Stimulated activated CD4-positive, alpha-beta T cell treated with anti-CD3 and anti-CD28 coated beads, Interleukin-4, amount 100 ng/mL, for 4 hours (primary cell): ENCODE measurements at regions not wholly inside any gene's neighbourhood (a gene's known extent, or its start where the extent isn't known, plus 50 kb on each side); places are given as distances from the start of the nearest gene placed in this dataset.
"Not testable (repeated sequence)": the region's sequence is repeated elsewhere in the genome, so short reads cannot be mapped to it uniquely, and the experiment has no call there.

Experiments used
- DNase-seq, 2 experiments: peaks; one replicate each; pipeline ENCODE4 v3.0.0-alpha.2; 2020

DNA sequence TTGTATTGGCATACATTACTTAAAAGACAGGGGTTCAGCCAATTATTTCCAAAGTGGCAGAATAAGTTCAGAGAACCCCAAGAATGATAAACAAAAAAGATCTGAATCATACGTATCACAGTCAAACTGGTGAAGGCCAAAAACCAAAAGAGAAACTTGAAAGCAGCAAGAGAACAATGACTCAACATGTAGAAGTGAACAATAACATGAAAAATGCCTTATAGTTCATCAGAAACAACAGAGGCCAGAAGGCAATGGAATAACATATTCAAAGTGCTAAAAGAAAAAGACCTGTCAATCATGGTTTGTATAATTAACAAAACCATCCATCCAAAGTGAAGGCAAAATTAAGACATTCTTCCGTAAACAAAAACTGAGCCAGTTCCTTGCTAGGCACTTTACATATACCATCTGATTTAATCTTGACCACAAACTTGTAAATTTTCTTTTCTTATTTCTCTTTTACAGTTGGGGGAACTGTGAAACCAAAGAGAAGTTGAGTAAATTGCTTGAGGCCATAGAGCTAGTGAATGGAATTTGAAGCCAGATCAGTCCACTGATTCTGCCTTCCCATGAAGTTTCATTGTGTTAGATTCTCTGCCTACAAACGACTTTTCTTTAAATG, 232.1 kb upstream of the SEL1L start:
- DNase-seq = no peak

DNA sequence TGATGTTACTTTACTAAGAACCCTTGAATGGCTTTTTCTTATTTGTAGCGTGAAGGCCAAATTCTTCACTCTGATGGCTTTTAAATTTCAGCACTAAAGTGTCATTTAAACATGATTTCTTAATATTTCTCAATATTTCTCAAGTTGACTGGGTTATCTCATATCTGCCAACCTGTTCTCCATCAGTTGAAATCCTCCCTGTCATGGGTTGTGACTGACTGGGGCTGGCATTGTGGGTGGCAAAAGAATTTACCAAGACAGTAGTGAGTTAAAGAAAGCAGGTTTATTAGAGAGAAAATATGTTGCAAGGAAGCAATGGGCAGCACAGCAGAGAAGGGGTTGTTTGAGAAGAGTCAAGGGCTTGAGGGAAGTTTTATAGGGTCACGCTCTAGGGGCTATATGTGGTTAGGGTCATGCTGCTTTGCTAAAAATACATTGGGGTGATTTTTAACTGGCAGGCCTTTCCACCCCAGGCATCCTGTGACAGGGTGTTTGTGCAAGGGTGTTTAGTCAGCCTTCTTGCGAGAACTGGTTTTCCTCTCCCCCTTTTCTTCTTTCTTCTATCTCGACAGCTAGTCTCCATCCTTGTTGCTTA, 232.8 kb upstream of the SEL1L start:
- DNase-seq = no peak

DNA sequence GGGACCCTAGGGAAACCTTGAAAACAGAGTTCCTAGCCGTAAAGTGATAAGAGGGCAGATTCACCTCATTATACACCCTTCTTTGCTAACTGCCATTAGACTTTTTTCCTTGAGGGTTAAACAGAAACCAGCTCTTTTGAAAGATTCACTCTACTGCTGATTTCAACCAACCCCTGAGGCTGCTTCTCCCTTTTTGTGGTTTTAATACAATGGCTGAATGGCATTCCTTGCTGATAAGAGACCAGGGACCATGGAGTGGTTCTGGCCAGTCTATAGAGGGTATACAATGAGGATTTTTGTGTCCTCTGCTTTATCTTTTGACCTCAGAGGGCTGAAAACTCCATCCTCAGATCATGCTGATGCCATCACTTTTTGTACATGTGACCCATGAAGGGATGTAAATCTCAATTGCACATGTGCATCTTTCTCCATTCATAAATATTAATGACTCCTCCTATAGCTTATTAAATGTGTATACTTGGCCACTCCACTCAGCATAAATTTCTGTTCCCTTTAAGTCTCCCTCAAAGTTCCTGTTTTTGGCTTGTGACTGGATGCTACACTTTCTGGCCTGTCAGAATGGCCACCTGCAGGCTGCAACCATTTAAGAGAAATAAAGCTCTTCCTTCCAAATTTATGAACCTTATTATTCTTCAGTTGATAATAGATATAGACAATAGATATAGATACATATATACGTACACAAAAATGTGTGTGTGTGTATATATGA, 233.8 kb upstream of the SEL1L start:
- no peak for DNase-seq

DNA sequence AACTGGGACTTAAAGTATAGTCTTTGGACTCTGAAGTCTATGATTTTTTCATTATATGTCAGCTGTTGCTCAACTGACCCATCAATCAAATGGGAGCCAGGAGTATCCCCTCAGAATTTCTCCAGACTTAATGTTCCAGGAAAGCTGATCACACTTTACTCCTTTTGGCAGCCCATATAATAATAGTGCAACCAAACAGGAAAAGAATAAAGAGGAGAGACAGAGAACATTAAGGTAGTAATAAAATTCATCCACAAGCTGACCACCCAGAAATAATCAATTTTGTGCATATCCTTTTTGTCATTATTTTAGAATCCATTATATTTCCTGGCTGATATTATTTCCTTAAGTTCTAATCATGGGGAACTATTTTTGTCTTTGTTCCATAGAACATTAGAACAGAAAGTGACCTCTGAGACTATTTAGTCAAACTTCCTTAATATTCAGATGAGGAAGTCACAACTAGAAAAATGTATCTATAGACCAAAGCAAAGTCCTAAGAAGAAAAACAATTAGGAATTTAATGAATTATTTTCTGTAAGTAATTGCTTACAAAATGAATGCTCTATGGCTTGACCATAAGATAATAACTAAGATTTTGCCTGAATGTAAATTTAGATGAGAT, 238.1 kb upstream of the SEL1L start:
- no peak for DNase-seq

DNA sequence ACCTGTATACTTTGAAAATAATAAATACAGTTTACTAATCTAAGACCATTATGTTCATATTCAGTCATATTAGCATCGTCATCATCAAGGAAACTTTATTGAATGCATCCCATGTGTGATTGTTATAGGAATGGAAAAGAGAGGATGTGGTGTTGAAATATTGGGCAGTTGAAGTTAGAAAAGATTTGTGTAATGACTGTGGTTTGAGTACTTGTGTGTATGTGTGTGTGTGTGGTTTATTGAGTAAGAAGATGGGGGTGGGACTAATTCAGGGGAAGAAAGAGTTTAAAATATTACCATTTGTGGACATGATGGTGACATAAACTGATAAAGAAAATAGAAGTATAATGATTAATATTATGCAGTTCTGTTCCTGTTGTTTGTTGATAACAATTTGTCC, 238.7 kb upstream of the SEL1L start:
- no peak for DNase-seq

DNA sequence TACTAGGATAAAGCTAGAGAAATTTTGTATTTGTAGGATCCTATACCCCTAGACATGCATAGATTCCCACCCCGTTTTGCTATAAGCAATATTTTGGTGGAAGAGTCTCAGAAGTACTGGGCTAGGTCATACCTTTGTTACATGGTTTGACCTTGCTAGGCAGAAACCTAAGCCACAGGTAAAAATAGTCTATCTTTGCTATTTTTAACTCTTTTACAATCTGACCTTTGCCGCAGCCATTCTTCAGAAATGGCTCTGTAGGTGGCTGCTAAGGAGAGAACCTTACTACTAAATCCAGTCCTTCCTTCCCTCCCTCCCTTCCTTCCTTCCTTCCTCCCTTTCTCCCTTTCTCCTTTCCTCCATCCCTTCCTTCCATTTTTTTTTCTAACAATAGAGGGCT, 242.9 kb upstream of the SEL1L start:
- DNase-seq = no peak

DNA sequence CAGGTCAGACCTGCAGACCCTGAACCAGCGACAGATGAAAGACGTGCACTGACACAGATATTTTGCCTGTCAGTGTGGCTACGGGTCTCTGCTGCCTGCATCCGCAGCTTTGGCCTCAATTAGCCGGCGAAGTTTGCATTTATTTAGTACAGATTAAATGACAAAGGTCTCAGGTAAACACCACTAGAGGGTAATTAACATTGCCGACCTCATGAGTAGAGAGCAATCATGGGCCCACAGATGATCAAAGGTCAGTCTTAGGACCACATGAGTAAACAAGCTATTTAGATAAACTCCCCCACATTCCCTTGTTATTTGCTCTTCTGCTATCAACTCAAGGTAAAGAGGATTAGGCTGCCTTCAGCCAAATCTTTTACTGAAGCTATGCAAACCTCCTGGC, 248.1 kb upstream of the SEL1L start:
- DNase-seq = not testable (repeated sequence)

DNA sequence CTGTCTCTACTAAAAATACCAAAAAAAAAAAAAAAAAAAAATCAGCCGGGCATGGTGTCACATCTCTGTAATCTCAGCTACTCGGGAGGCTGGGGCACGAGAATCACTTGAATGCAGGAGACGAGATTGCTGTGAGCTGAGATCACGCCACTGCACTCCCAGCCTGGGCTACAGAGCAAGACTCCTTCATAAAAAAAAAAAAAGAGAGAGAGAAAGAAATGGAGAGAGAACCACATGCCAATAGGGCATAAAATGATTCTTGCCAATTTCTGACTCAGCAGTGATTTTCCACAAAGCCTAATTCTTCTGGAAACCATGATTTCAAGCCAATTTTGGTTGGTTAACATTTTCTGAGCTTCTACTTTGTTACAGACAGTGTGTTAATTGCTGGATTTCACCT, 250.4 kb upstream of the SEL1L start:
- no peak for DNase-seq

DNA sequence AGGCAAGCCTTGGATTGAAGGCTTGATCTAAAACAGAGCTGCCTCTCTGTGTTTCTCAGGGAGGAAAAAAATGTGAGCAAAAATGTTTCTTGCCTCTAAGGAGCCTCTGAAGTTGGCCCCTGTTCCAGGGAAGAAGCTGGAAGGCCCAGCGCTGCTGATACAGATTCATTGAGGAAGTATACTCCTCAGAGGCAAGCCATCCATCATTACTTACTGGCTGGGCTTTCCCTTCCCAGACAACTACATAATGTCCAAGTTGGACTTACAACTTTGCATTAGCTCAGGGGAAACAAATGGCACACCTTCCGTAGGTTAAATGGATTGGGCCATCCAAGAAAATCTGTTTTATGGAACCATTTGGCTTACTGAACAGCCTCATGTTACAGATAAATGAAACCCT, 263.7 kb upstream of the SEL1L start:
- DNase-seq = no peak

DNA sequence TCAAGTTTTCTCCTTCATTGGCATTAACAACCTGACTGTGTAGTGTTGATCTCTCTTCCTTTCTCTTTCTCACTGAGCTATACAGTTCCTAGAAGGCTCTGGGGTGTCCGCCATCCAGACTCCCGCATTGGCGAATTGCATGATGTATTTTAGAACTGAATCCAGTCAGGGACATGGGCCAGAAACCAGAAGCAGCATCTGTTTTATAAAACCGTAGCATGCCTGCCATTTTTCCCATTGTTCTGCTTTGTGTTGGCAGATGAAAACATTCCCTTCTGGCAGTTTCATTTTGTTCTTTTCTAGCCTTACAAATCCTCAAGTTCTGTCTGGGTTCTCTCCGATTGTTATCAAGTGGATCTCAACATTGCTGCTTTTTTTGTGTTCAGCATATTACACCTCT, 268.3 kb upstream of the SEL1L start:
- DNase-seq = no peak

DNA sequence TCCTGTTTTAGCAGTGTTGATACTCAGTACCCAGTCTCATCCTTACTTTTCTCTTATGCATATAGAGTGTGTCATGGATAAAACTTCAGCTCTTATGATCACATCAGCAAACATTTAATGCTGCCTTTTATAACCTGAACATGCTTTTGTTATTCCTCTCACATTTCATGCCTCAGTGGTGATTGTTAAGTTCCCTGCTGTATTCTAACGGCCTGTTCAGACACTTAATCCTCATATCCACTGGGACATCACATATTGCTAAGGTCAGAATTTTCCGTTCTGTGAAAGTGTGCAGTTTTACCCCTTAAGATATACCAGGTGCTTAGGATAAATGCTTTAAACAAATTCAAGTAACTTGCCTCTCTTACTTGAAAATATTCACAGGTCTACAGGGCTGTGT, 268.7 kb upstream of the SEL1L start:
- DNase-seq = no peak

DNA sequence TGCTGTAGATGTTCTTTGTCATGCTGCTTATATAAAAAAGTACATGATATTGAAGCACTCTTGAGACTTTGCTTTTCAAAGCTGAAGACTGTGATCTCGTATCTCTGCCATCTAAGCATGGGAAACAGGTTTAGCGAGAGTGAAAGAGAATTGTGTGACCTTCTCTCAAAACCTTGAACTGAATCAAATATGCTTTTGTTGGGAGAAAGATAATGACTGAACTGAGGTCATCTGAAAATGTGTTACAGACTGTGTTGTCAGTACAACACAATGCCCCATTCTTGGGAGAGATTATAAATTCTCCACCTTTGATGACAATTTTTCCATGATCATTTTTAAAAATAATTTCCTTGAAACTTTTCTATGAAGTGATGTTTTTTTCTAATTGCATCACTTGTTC, 272.1 kb upstream of the SEL1L start:
- DNase-seq = no peak

DNA sequence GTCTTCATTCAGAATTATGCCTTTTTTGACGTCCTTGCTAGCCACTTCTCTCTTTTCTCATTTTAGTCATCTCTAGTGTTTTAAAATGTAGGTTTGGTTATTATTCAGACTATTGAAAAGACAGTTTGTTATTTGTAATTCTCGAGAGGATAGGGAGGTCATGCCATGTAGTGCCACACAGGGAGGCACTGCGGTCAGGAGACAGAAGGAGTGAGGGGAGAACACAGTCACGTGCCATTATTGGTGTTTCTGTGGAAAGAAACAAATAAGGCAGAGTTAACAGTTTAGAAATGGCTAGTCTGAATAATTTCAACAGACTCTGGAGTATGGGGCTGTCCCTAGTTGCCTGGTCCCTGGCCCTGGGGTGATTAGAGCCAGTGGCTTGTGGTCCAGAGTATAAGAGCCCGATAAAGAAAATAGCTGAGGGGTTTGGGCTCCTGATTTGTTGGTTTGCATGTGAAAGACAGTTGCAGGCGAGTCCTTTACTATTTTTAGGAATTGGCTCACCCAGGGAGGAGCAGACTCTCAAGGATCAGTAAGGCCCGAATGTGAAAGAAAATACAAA, 278.1 kb upstream of the SEL1L start:
- DNase-seq = no peak

DNA sequence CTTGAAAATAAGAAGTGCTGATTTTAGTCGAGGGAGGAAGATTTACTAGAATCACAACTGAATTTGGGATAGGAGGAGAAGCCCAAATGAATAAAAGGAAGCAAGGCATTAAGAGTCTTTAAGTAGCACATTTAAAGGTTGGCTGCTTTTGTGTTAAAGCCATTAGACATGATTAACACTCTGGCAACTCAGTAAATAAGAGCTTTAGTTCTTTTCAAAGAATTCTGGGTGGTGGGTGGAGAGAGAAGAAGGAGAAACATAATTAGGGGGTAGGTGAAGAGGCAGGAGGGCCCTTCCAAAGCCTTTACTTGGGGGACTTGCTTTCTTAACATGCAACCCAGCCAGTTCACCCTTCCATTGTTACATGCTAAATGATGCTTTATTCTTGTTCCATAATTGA, 284.6 kb upstream of the SEL1L start:
- no peak for DNase-seq

DNA sequence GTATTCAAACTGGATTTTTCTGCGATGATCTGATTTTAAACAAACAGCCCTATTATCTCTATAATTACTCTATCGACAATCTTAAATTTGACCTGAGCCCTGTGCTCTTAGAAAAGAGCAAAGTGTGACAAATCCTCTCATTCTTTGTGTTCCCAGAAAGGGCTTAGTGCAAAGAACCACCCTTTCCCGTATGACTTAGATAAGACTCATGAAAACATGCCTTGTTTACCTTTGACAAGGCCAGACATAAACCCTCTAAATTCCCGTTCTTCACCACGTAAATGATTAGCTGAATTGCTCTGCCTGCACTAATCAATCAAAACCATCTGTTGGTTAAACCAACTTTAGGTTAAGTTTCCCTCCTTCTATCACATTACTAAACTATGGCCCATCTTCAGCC, 285.7 kb upstream of the SEL1L start:
- DNase-seq = no peak

DNA sequence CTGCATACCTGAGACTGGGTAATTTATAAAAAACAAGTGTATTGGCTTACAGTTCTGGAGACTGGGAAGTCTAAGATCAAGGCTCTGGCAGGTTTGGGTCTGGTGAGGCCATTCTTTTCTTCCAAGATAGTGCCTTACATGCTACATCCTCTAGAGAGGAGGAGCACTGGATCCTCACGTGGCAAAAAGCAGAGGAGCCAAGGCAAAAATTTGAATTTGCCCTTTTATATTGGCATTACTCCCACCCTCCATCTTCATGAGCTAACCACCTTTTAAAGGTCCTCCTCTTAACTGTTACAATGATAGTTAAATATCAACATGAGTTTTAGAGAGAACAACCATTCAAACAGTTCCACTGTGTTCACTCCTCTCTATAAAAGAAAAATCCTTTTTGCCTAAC, 286.3 kb upstream of the SEL1L start:
- no peak for DNase-seq

DNA sequence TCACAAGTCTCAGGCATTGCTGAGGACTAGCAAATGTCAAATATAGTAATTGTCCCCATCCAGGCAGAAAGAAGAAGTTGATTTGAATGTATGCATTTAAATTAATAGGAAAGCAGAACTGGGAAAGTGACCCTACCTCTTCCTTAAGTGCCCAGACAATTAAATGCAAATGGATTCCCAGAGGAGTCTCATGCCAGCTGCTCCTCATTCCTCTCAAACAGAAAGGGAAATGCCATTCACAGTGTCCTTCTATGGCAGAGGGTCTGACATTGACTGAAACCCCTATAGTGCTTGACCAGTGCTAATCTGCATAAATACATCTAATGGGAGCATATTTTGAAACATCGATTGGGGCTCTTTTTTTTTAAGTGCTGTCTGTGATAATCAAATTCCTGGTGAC, 292.4 kb upstream of the SEL1L start:
- no peak for DNase-seq

DNA sequence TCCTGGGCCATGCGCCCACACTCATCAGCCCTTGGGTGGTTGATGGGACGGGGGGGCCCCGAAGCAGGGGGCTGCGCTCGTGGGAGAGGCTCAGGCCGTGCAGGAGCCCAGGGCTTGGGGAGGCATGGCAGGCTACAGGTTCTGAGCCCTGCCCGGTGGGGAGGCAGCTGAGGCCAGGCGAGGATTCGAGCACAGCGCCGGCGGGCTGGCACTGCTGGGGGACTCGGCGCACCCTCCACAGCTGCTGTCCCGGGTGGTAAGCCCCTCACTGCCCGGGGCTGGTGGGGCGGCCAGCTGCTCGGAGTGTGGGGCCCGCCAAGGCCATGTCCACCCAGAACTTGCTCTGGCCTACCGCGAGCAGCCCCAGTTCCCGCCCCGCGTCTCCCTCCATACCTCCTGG, 295.8 kb upstream of the SEL1L start:
- no peak for DNase-seq

DNA sequence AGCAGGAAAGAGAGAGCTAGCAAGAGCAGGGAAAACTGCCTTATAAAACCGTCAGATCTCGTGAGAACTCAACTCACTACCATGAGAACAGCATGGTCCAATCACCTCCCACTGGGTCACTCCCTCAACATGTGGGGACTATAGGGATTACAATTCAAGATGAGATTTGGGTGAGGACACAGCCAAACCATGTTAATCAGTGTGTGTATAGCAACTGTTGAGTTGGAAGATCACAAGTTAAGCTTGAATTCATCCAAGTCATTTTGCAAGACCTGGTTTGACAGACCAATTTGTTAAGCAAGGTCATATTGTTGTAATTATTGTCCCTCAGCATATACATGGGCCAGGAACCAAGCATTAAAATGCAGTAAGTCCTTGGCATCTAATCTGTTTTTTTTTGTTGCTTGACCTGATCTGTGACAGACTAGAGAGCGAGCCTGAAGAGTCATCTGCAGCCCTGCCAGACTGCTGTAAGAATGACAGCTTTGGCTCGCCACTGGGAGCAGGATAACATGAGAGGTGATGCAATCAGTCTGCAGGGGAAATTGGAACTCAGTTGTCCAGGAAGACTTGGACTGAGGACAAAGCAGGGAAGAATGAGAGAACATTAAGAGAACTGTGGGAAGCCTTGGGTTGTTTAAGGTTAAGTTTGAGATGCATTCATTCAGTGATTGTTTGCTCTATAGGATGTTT, 297.6 kb upstream of the SEL1L start:
- no peak for DNase-seq

DNA sequence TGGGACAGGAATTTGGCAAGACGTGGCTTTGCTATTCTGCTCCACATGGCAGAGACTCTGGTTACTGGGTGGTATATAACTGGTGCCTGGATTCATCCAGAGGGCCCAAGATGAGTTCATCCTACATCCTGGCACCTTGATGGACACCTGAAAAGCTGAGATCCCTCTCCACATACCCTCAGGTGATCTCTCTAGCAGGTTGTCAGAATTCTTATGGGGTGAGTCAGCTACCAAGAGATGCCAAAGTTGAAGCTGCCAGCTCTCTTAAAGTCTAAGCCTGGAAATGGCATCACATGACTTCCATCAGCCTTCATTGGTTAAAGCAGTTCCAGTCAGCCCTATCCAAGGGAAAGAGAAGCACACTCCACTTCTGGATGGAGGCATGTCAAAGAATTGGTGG, 300.7 kb upstream of the SEL1L start:
- DNase-seq = no peak

DNA sequence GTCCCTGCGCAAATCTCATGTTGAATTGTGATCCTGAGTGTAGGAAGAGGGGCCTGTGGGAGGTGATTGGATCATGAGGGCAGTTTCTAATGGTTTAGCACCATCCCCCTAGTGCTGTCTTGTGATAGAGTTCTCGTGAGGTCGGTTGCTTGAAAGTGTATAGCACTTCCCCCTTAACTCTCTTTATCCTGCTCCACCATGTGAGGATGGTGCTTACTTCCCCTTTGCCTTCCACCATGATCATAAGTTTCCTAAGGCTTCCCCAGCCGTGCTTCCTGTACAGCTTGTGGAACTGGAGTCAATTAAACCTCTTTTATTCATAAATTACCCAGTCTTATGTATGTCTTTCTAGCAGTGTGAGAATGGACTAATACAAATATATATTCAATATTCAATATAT, 303.7 kb upstream of the SEL1L start:
- DNase-seq = no peak

DNA sequence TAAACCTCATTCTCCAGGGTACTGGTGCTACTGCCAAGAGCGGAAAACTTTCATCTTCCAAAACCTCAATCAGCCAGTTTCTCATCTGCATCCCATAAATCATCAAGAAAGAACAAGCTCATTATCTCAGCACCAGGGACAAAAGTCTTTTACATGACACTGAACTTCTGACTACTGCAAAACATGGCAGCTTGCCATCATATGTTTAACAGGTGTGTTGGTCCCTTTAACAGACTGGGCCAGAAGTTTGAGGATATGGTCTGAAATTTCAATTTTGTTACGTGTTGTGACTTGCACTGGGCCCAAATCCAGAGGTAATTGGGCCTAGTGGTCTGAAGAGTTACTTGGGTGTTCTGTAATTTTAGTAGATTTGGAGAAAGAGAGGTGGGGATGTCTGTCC, 305.4 kb upstream of the SEL1L start:
- DNase-seq = no peak

DNA sequence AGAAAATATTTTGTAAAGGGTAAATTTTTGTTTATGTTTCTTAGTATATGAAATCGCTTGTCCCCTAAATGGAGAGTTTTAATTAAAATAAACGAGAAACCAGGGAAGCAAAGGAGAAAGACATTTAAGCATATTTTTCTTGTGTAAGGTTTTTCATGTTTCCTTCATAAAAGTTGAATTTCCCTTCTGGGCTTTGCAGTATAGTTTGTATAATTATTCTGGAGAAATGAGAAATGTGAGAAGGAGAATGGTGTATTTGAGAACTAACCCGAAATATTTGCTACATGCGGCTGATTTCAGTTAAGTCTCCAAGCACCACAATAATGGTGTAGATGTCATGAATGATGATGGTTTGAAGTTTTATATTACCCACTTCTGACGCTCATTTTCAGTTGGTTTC, 307.7 kb upstream of the SEL1L start:
- DNase-seq = no peak
